Sigmoid colon (tissue), 4 donors: ENCODE measurements at regions not wholly inside any gene's neighbourhood (a gene's known extent, or its start where the extent isn't known, plus 50 kb on each side); places are given as distances from the start of the nearest gene placed in this dataset.

ENCODE experiments used
- EP300 ChIP-seq, 4 donors: sonication (generic); formaldehyde crosslinking; IDR thresholded peaks; one replicate each; pipeline ENCODE4 v1.6.1; 2017; ENCODE audit warnings: antibody characterized with exemption in 4 of 4
- POLR2A ChIP-seq, 2 donors: fragments of 450-650 bp; IDR thresholded peaks; one replicate each; pipeline ENCODE4 v1.6.1; 2016; ENCODE audit warnings: antibody characterized with exemption in 2 of 2, mild to moderate bottlenecking in 2 of 2, moderate library complexity in 2 of 2
- POLR2AphosphoS5 ChIP-seq, 4 donors: sonication (generic); formaldehyde crosslinking; IDR thresholded peaks; one replicate each; pipeline ENCODE4 v1.6.1; 2017; ENCODE audit warnings: antibody characterized with exemption in 4 of 4
- TF ChIP-seq, protein P1 (sequence below), 4 experiments: fragments of 450-650 bp in 3 of 4; fragments of 200-600 bp in 1 of 4; IDR thresholded peaks; one replicate each; pipeline ENCODE4 v1.5.1; 2016 to 2019; ENCODE audit warnings: antibody characterized with exemption in 4 of 4, mild to moderate bottlenecking in 3 of 4, moderate library complexity in 2 of 4

DNA sequence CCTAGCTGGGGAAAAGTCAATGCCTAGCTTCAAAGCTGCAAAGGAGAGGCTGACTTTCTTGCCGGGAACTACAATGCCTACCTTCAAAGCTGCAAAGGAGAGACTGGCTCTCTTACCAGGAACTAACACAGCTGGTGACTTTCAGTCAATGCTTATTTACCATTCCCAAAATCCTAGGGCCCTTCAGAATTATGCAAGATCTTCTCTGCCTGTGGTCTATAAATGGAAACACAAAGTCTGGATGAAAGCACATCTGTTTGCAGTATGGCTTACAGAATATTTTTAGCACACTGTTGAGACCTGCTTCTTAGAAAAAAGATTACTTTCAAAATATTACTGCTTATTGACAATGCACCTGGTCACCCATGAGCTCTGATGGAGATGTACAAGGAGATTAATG lies 259.4 kb downstream of the PLK2 start:
- TF ChIP-seq EP300 (IDR thresholded peaks at IDR 0.05), result no peak
- TF ChIP-seq, protein P1, sequence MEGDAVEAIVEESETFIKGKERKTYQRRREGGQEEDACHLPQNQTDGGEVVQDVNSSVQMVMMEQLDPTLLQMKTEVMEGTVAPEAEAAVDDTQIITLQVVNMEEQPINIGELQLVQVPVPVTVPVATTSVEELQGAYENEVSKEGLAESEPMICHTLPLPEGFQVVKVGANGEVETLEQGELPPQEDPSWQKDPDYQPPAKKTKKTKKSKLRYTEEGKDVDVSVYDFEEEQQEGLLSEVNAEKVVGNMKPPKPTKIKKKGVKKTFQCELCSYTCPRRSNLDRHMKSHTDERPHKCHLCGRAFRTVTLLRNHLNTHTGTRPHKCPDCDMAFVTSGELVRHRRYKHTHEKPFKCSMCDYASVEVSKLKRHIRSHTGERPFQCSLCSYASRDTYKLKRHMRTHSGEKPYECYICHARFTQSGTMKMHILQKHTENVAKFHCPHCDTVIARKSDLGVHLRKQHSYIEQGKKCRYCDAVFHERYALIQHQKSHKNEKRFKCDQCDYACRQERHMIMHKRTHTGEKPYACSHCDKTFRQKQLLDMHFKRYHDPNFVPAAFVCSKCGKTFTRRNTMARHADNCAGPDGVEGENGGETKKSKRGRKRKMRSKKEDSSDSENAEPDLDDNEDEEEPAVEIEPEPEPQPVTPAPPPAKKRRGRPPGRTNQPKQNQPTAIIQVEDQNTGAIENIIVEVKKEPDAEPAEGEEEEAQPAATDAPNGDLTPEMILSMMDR (IDR thresholded peaks at IDR 0.05), result no peak
- no peak for TF ChIP-seq POLR2A (IDR thresholded peaks at IDR 0.05)
- TF ChIP-seq POLR2AphosphoS5 (IDR thresholded peaks at IDR 0.05), result no peak
